ENCODE measurements at regions not wholly inside any gene's neighbourhood (a gene's known extent, or its start where the extent isn't known, plus 50 kb on each side); places are given as distances from the start of the nearest gene placed in this dataset.

GRCh38 chr14:85002846-85003245 is 527.1 kb upstream of the FLRT2 start:
- TF ChIP-seq CTCF (IDR thresholded peaks at IDR 0.05) (no peak), POLR2A (IDR thresholded peaks at IDR 0.05) (no peak)

Measured in vagina (tissue), 2 donors.